ENCODE measurements at regions not wholly inside any gene's neighbourhood (a gene's known extent, or its start where the extent isn't known, plus 50 kb on each side); places are given as distances from the start of the nearest gene placed in this dataset.
A peak's percentile ranks its signal among the peaks of the same experiment; 100 is the strongest.
"Not testable (repeated sequence)": the region's sequence is repeated elsewhere in the genome, so short reads cannot be mapped to it uniquely, and the experiment has no call there.

DNA sequence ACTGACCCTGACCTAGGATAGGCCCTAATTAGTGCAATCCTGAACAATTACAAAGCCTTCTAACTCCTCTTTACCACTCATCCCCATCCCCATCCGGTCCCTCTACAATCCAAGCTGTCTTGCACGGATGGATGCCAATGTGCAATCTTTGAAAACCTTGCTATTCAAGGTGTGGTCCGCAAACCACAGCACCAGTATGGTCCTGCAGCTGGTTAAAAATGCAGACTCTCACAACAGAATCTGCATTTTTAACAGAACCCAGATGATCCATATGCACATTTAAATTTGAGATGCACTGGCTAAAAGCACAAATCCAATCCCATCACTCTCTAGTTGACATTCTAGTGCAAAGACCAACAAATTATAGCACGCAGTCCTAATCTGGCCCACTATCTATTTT, 230.6 kb upstream of the KRR1 start:
- DNase-seq = no peak
- Mint-ChIP-seq H3K4me3 (no peak overlapping the region), H3K9me3 (no peaks in the 10 kb centered on the region), H3K4me1 (ENCODE audit: low read depth) (peaks cover 23% of the 10 kb centered on the region), H3K27me3 (ENCODE audit: low read depth) (peaks cover 9% of the 10 kb centered on the region), H3K36me3 (ENCODE audit: insufficient read depth) (no peaks in the 10 kb centered on the region)
- ATAC-seq = no peak

DNA sequence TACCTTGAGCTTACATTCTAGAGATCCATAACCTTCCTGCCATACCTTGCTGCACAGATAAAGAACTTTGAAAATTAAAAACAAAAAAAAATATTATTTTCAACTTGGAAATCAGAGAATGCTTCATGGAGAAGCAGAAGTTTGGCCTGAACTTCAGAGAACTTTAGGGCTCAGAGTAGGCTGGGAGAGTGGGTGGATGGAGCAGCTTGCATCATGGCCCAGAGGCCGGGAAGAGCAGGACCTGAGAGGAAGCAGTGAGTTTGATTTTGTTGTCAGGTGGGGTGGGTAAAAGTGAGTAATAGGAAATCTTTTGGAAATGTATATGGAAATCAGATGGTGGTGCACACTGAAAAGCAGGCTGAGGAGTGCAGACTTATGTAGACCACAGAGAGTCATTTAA, 228.5 kb upstream of the KRR1 start:
- Mint-ChIP-seq H3K27me3 (ENCODE audit: low read depth) (peaks cover 7% of the 10 kb centered on the region), H3K9me3 (no peaks in the 10 kb centered on the region), H3K4me3 (no peak overlapping the region), H3K4me1 (ENCODE audit: low read depth) (peaks cover 23% of the 10 kb centered on the region), H3K36me3 (ENCODE audit: insufficient read depth) (no peaks in the 10 kb centered on the region)
- DNase-seq = no peak
- ATAC-seq = no peak

DNA sequence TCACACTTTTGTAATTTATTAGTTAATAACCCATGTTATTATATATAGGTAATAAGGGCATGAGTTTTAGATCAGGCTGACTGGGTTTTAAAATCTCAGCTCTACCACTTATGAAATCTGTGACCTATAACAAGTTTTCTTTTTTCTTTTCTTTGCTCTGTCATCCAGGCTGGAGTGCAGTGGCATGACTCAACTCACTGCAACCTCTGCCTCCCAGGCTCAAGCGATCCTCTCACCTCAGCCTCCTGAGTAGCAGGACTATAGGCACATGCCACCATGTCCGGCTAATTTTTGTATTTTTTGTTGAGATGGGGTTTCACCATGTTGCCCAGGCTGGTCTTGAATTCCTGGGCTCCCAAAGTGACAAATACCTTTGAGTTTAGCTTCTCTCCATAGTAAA, 227.7 kb upstream of the KRR1 start:
- ATAC-seq; H3K9me3 Mint-ChIP-seq; H3K27me3 Mint-ChIP-seq (ENCODE audit: low read depth): not testable (repeated sequence)

GRCh38 chr12:75738486-75738885, 227.1 kb upstream of the KRR1 start:
- Mint-ChIP-seq H3K4me1 (ENCODE audit: low read depth) (peaks cover 23% of the 10 kb centered on the region), H3K36me3 (ENCODE audit: insufficient read depth) (no peaks in the 10 kb centered on the region), H3K9me3 (no peaks in the 10 kb centered on the region), H3K27me3 (ENCODE audit: low read depth) (peaks cover 7% of the 10 kb centered on the region), H3K4me3 (no peak overlapping the region)
- DNase-seq (no peak), ATAC-seq (peak; percentile 92 to 97)

More for the DNA sequence above, 227.7 kb upstream of the KRR1 start:
- not testable (repeated sequence) for H3K36me3 Mint-ChIP-seq (ENCODE audit: insufficient read depth); H3K4me3 Mint-ChIP-seq; DNase-seq
- H3K4me1 Mint-ChIP-seq (ENCODE audit: low read depth) = peaks cover 23% of the 10 kb centered on the region

DNA sequence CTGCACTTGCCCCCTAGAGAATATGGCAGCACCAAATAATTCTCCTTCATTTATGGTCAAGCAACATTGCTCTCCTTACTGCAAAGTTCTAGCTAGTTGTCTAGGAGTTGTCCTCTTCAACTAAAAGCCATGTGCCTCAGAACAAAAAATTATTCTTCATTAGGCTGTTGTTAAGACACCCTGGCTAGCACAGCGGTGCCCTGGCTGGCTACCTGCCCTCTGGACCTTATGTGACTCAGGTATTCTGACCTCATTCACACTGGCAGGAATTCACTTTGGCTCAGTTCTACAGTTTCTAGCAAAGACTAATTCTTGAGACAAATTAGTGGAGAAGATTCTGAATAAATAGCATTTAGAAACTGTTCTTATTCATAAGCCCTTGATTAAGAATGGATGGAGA, 224.4 kb upstream of the KRR1 start:
- no peak for DNase-seq
- H3K27me3 Mint-ChIP-seq (ENCODE audit: low read depth) = peaks cover 1% of the 10 kb centered on the region
- H3K4me1 Mint-ChIP-seq (ENCODE audit: low read depth) = peaks cover 23% of the 10 kb centered on the region
- no peak overlapping the region for H3K4me3 Mint-ChIP-seq
- no peaks in the 10 kb centered on the region for H3K36me3 Mint-ChIP-seq (ENCODE audit: insufficient read depth)
- ATAC-seq = no peak
- H3K9me3 Mint-ChIP-seq = no peaks in the 10 kb centered on the region

GRCh38 chr12:75728826-75729225, 217.4 kb upstream of the KRR1 start:
- Mint-ChIP-seq H3K9me3 (no peaks in the 10 kb centered on the region), H3K4me1 (ENCODE audit: low read depth) (no peaks in the 10 kb centered on the region), H3K27me3 (ENCODE audit: low read depth) (no peaks in the 10 kb centered on the region), H3K4me3 (no peak overlapping the region), H3K36me3 (ENCODE audit: insufficient read depth) (peaks cover 1% of the 10 kb centered on the region)
- ATAC-seq (no peak), DNase-seq (no peak)

DNA sequence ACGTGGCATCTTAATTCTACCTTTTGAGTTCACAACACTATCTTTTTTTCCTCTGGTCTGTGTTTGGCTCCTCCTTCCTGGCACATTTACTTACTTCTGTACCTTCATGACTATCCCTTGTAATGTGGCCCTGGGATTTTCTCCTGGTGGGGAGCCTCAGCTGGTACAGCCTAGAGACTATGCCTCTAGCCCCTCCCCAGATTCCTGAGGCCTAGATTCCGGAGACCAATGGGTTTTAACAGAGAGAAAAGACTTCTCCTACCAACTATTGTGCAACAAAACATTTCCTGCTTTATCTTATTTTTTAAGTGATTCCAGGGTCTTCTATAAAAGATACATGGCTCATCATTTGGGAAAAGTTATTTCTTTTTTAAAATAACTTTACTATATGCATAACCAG, 216.2 kb upstream of the KRR1 start:
- Mint-ChIP-seq H3K4me1 (ENCODE audit: low read depth) (peaks cover 11% of the 10 kb centered on the region), H3K4me3 (no peak overlapping the region), H3K36me3 (ENCODE audit: insufficient read depth) (peaks cover 1% of the 10 kb centered on the region), H3K27me3 (ENCODE audit: low read depth) (no peaks in the 10 kb centered on the region), H3K9me3 (no peaks in the 10 kb centered on the region)
- no peak for DNase-seq
- ATAC-seq = no peak

- DNase-seq = no peak
- H3K4me3 Mint-ChIP-seq = no peak overlapping the region
- no peaks in the 10 kb centered on the region for H3K9me3 Mint-ChIP-seq
- peaks cover 18% of the 10 kb centered on the region for H3K4me1 Mint-ChIP-seq (ENCODE audit: low read depth)
- peak; percentile 50 to 51 for ATAC-seq
- H3K27me3 Mint-ChIP-seq (ENCODE audit: low read depth) = no peaks in the 10 kb centered on the region
- H3K36me3 Mint-ChIP-seq (ENCODE audit: insufficient read depth) = peaks cover 1% of the 10 kb centered on the region
Measured at GRCh38 chr12:75725521-75726111, 214.2 kb upstream of the KRR1 start.

GRCh38 chr12:75724928-75725312, 213.5 kb upstream of the KRR1 start:
- DNase-seq (no peak), ATAC-seq (no peak)

GRCh38 chr12:75724307-75724927, 213.0 kb upstream of the KRR1 start:
- Mint-ChIP-seq H3K36me3 (ENCODE audit: insufficient read depth) (peaks cover under 1% of the 10 kb centered on the region), H3K27me3 (ENCODE audit: low read depth) (no peaks in the 10 kb centered on the region), H3K4me1 (ENCODE audit: low read depth) (peaks cover 18% of the 10 kb centered on the region), H3K9me3 (no peaks in the 10 kb centered on the region), H3K4me3 (no peak overlapping the region)
- ATAC-seq = no peak
- no peak for DNase-seq

More at GRCh38 chr12:75724928-75725312, 213.5 kb upstream of the KRR1 start:
- peaks cover 18% of the 10 kb centered on the region for H3K4me1 Mint-ChIP-seq (ENCODE audit: low read depth)
- no peaks in the 10 kb centered on the region for H3K27me3 Mint-ChIP-seq (ENCODE audit: low read depth)
- no peak overlapping the region for H3K4me3 Mint-ChIP-seq
- peaks cover 1% of the 10 kb centered on the region for H3K36me3 Mint-ChIP-seq (ENCODE audit: insufficient read depth)
- no peaks in the 10 kb centered on the region for H3K9me3 Mint-ChIP-seq

DNA sequence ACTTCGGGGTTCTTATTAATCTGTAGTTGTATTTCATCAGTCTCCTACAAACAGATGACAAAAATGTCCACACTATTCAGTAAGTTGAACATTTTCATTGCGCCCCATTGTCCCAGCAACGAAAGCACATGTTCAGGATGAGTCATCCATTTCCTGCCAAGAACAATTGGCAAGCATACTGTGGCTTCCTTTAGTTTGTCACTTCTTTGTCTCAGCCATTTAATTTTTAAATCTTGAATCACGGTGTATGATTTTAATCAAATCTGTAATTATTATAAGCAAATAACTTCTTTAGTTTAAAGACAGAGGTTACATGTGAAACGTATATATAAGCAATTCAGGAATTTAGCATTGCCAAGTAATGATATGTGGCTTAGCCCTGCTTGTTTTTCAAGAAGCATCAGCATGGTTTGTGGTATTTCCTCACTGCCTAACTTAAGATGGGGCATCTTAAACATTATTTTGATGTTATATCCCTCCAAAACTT, 211.3 kb upstream of the KRR1 start:
- H3K4me1 Mint-ChIP-seq (ENCODE audit: low read depth) = peaks cover 18% of the 10 kb centered on the region
- no peak overlapping the region for H3K4me3 Mint-ChIP-seq
- DNase-seq = peak; percentile 24
- no peaks in the 10 kb centered on the region for H3K27me3 Mint-ChIP-seq (ENCODE audit: low read depth)
- ATAC-seq = peak; percentile 85 to 92
- no peaks in the 10 kb centered on the region for H3K9me3 Mint-ChIP-seq
- no peaks in the 10 kb centered on the region for H3K36me3 Mint-ChIP-seq (ENCODE audit: insufficient read depth)

- ATAC-seq (no peak), DNase-seq (no peak)
- no peaks in the 10 kb centered on the region for H3K9me3 Mint-ChIP-seq
- no peaks in the 10 kb centered on the region for H3K27me3 Mint-ChIP-seq (ENCODE audit: low read depth)
- H3K4me1 Mint-ChIP-seq (ENCODE audit: low read depth) = peaks cover 18% of the 10 kb centered on the region
- H3K36me3 Mint-ChIP-seq (ENCODE audit: insufficient read depth) = no peaks in the 10 kb centered on the region
- H3K4me3 Mint-ChIP-seq = no peak overlapping the region
Measured at GRCh38 chr12:75721796-75722195, 210.4 kb upstream of the KRR1 start.

- DNase-seq = no peak
- H3K9me3 Mint-ChIP-seq = no peaks in the 10 kb centered on the region
- H3K36me3 Mint-ChIP-seq (ENCODE audit: insufficient read depth) = no peaks in the 10 kb centered on the region
- H3K4me1 Mint-ChIP-seq (ENCODE audit: low read depth) = peaks cover 18% of the 10 kb centered on the region
- ATAC-seq = no peak
- no peak overlapping the region for H3K4me3 Mint-ChIP-seq
- no peaks in the 10 kb centered on the region for H3K27me3 Mint-ChIP-seq (ENCODE audit: low read depth)
Measured at GRCh38 chr12:75720812-75721641, 209.6 kb upstream of the KRR1 start.

DNA sequence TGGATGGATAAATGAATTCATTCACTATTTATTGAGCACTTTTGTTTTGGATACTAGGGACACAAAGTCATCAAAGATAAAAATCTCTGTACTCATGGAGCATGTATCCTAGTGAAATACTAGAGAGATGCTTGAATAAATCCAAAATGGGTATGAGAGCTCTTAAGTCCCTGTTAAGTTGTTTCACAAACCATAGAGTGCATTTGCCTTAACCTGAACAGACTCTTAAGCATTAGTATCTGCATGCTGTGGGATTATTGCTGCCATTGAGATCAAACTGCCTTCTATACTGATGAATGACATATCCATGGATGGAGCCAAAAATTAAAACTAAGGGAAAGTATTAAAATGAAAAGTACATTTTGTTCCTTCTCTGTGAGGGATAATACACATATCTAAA, 206.5 kb upstream of the KRR1 start:
- ATAC-seq (no peak), DNase-seq (no peak)
- Mint-ChIP-seq H3K4me1 (ENCODE audit: low read depth) (peaks cover 18% of the 10 kb centered on the region), H3K9me3 (no peaks in the 10 kb centered on the region), H3K36me3 (ENCODE audit: insufficient read depth) (no peaks in the 10 kb centered on the region), H3K4me3 (no peak overlapping the region), H3K27me3 (ENCODE audit: low read depth) (no peaks in the 10 kb centered on the region)
